SU-DHL-6 (cell line): ENCODE measurements at regions not wholly inside any gene's neighbourhood (a gene's known extent, or its start where the extent isn't known, plus 50 kb on each side); places are given as distances from the start of the nearest gene placed in this dataset.

Source experiments
- H2AFZ ChIP-seq: fragments of 200-600 bp; sonication (generic); 2 replicates; pipeline ENCODE4 v1.6.1; 2014; ENCODE audit warnings: low read depth, mild to moderate bottlenecking, moderate library complexity, mixed read lengths, antibody characterized with exemption, low read length; ENCODE audit not compliant: severe bottlenecking
- H3F3A ChIP-seq: fragments of 200-600 bp; shearing (Covaris generic); 2 replicates; pipeline ENCODE4 v1.6.0; 2016; ENCODE audit warnings: antibody characterized with exemption, mild to moderate bottlenecking; ENCODE audit not compliant: insufficient read depth
- H3K27ac ChIP-seq: fragments of 200-600 bp; sonication (generic); 2 replicates; pipeline ENCODE4 v1.5.1; 2016; ENCODE audit warnings: low read depth, mild to moderate bottlenecking, low read length, moderate library complexity, mixed read lengths
- H3K27me3 ChIP-seq: fragments of 200-600 bp; sonication (generic), shearing (Covaris generic); 2 replicates; pipeline ENCODE4 v1.6.0; 2014; ENCODE audit warnings: mild to moderate bottlenecking, low read length
- H3K36me3 ChIP-seq: fragments of 200-600 bp; sonication (generic); 2 replicates; pipeline ENCODE4 v1.6.1; 2014; ENCODE audit warnings: mild to moderate bottlenecking, low read length, mixed read lengths
- H3K4me2 ChIP-seq: fragments of 300-600, 200-600 bp; shearing (Covaris generic), sonication (generic); 2 replicates; pipeline ENCODE4 v1.6.0; 2014; ENCODE audit warnings: low read length, low read depth, mild to moderate bottlenecking; ENCODE audit not compliant: poor library complexity, severe bottlenecking
- H3K4me3 ChIP-seq: fragments of 200-600 bp; sonication (generic); 2 replicates; pipeline ENCODE4 v1.5.1; 2014; ENCODE audit warnings: antibody characterized with exemption, low read length, mild to moderate bottlenecking, mixed read lengths; ENCODE audit not compliant: insufficient read depth, poor library complexity, severe bottlenecking
- H3K79me2 ChIP-seq: fragments of 200-600 bp; sonication (generic); 2 replicates; pipeline ENCODE4 v1.6.1; 2014; ENCODE audit warnings: mild to moderate bottlenecking, low read length, moderate library complexity; ENCODE audit not compliant: insufficient read depth
- H3K9ac ChIP-seq: fragments of 200-600 bp; sonication (generic); 2 replicates; pipeline ENCODE4 v1.7.0; 2014; ENCODE audit warnings: mild to moderate bottlenecking, low read length
- H3K9me2 ChIP-seq: fragments of 200-600 bp; sonication (generic); replicated peaks from 2 replicates; pipeline ENCODE4 v1.6.1; 2014; ENCODE audit warnings: low read length; ENCODE audit not compliant: insufficient read depth
- H3K9me3 ChIP-seq: fragments of 200-600 bp; sonication (generic); 2 replicates; pipeline ENCODE4 v1.6.1; 2014; ENCODE audit warnings: low read length, mixed read lengths; ENCODE audit not compliant: insufficient read depth
- H4K20me1 ChIP-seq: fragments of 200-600 bp; sonication (generic); 2 replicates; pipeline ENCODE4 v1.6.1; 2014; ENCODE audit warnings: low read depth, mild to moderate bottlenecking, antibody characterized with exemption, low read length, moderate library complexity, mixed read lengths
- EZH2phosphoT487 ChIP-seq: fragments of 200-600 bp; sonication (generic), shearing (Covaris generic); conservative IDR thresholded peaks from 2 replicates; pipeline ENCODE4 v1.6.1; 2018; ENCODE audit warnings: mild to moderate bottlenecking, antibody characterized with exemption, low read length, moderate library complexity, mixed read lengths
- TF ChIP-seq, protein P1 (sequence below): fragments of 200-600 bp; sonication (generic); IDR thresholded peaks from one replicate; pipeline ENCODE4 v1.5.1; 2017; ENCODE audit warnings: antibody characterized with exemption, mild to moderate bottlenecking, low read length, moderate library complexity; ENCODE audit not compliant: insufficient read depth, poor library complexity, severe bottlenecking

GRCh38 chr11:134469627-134470026 is 57.6 kb upstream of the B3GAT1 start:
- H2AFZ ChIP-seq: no peak overlapping the region
- H3K9ac ChIP-seq: no peak overlapping the region
- no peaks in the 10 kb centered on the region for H3K36me3 ChIP-seq
- H3K4me3 ChIP-seq: no peak overlapping the region
- no peaks in the 10 kb centered on the region for H3K9me2 ChIP-seq
- no peak overlapping the region for H3K27ac ChIP-seq
- TF ChIP-seq EZH2phosphoT487: no peak
- TF ChIP-seq, protein P1, sequence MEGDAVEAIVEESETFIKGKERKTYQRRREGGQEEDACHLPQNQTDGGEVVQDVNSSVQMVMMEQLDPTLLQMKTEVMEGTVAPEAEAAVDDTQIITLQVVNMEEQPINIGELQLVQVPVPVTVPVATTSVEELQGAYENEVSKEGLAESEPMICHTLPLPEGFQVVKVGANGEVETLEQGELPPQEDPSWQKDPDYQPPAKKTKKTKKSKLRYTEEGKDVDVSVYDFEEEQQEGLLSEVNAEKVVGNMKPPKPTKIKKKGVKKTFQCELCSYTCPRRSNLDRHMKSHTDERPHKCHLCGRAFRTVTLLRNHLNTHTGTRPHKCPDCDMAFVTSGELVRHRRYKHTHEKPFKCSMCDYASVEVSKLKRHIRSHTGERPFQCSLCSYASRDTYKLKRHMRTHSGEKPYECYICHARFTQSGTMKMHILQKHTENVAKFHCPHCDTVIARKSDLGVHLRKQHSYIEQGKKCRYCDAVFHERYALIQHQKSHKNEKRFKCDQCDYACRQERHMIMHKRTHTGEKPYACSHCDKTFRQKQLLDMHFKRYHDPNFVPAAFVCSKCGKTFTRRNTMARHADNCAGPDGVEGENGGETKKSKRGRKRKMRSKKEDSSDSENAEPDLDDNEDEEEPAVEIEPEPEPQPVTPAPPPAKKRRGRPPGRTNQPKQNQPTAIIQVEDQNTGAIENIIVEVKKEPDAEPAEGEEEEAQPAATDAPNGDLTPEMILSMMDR: no peak
- H4K20me1 ChIP-seq: no peaks in the 10 kb centered on the region
- no peaks in the 10 kb centered on the region for H3K27me3 ChIP-seq
- no peaks in the 10 kb centered on the region for H3K9me3 ChIP-seq
- H3F3A ChIP-seq: no peaks in the 10 kb centered on the region
- no peak overlapping the region for H3K4me2 ChIP-seq
- H3K79me2 ChIP-seq: no peaks in the 10 kb centered on the region

DNA sequence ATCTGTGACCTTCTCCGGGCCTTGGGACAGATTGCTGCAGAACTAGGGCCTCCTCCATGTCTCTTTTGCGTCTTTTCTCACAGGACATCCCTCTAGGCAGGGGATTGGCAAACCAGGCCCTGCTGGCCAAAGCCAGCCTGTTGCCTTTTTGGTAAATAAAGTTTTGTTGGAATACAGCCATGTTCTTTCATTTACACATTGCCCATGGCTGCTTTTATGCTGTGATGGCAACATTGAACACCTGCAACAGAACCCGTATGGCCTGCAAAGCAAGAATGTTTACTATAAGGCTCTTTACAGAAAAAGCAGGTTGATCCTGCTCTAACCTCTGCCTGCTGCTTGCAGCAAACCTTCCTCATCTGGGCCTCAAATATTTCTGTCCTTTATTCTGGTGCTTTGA is 56.8 kb upstream of the B3GAT1 start:
- Histone ChIP-seq H3K4me2 (no peak overlapping the region), H3K79me2 (no peaks in the 10 kb centered on the region), H4K20me1 (no peaks in the 10 kb centered on the region), H3K27ac (no peak overlapping the region), H3K27me3 (no peaks in the 10 kb centered on the region), H3K9me2 (no peaks in the 10 kb centered on the region), H3K9ac (no peak overlapping the region), H3K9me3 (no peaks in the 10 kb centered on the region), H3K4me3 (no peak overlapping the region), H2AFZ (no peak overlapping the region), H3K36me3 (no peaks in the 10 kb centered on the region), H3F3A (no peaks in the 10 kb centered on the region)
- TF ChIP-seq EZH2phosphoT487: no peak
- TF ChIP-seq, protein P1: no peak

- no peak overlapping the region for H3K4me3 ChIP-seq
- H3K36me3 ChIP-seq: no peaks in the 10 kb centered on the region
- no peaks in the 10 kb centered on the region for H3K9me3 ChIP-seq
- H2AFZ ChIP-seq: no peak overlapping the region
- H3F3A ChIP-seq: no peaks in the 10 kb centered on the region
- no peaks in the 10 kb centered on the region for H4K20me1 ChIP-seq
- no peak overlapping the region for H3K9ac ChIP-seq
- no peak for TF ChIP-seq EZH2phosphoT487
- TF ChIP-seq, protein P1: no peak
- H3K4me2 ChIP-seq: no peak overlapping the region
- H3K9me2 ChIP-seq: no peaks in the 10 kb centered on the region
- H3K27ac ChIP-seq: no peak overlapping the region
- no peaks in the 10 kb centered on the region for H3K27me3 ChIP-seq
- H3K79me2 ChIP-seq: no peaks in the 10 kb centered on the region
Measured at GRCh38 chr11:134468081-134468668, 56.1 kb upstream of the B3GAT1 start.
